HG03457 (cell line): ENCODE measurements at regions not wholly inside any gene's neighbourhood (a gene's known extent, or its start where the extent isn't known, plus 50 kb on each side); places are given as distances from the start of the nearest gene placed in this dataset.

Experiments used
- ATAC-seq: cut with Tn5 transposase; IDR thresholded peaks from one replicate; pipeline ENCODE4 v1.9.1; 2021; ENCODE audit warnings: moderate number of reproducible peaks; ENCODE audit not compliant: unreplicated experiment

DNA sequence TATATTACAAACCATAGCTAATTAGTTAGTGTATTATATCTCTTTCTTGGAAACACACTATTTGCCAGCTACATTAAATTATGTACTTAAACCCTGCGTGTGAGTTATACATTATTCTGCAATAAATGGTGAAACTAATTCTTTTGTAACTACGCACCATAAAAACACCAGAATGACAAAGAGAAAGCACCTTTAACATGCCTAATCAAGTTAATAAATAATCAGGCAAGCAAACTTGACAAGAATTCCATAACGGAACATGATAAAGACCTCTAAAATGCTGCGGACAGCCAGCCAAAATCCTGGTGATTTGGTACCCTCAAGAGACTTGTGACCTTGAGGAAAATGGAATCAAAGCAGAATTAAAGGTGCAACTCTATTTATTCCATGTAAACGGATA lies 375.3 kb upstream of the KITLG start:
- ATAC-seq: no peak

DNA sequence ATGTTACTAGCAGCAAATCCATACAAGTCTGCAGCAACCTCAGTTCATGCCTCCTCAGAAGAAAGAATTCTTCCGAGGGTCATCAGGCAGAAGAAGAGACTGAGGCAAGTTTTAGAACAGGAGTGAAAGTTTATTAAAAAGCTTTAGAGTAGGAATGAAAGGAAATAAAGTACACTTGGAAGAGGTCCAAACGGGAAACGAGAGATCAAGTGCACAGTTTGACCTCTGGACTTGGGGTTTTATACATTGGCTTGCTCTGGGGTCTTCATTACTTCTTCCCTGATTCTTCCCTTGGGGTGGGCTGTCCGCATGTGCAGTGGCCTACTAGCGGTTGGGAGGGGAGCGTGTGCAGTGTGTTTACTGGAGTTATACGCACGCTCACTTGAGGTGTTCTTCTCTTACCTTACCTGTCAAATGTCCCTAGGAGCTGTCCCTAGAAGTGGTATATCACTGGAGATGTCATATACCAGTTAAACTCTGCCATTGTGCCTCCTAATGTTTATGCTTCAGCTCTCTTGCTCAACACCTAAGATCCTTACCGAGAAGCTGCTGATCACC lies 372.8 kb upstream of the KITLG start:
- no peak for ATAC-seq

DNA sequence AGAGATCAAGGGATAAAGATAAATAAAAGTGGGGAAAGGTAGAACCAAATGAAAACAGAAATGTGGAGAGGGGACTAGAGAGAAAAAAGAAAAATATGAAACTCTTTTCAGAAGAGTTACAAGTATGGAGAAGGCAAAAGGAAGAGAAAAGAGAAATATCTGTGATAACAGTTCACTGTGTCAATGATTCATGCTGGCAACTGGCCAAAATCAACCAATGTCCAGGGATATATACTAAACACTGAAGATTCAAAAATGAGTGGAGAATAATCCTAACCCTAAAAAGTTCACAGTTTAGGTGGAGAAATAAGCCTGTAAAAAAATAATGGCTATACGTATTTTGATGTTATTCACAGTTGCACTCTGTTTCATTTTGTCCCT lies 372.3 kb upstream of the KITLG start:
- no peak for ATAC-seq

DNA sequence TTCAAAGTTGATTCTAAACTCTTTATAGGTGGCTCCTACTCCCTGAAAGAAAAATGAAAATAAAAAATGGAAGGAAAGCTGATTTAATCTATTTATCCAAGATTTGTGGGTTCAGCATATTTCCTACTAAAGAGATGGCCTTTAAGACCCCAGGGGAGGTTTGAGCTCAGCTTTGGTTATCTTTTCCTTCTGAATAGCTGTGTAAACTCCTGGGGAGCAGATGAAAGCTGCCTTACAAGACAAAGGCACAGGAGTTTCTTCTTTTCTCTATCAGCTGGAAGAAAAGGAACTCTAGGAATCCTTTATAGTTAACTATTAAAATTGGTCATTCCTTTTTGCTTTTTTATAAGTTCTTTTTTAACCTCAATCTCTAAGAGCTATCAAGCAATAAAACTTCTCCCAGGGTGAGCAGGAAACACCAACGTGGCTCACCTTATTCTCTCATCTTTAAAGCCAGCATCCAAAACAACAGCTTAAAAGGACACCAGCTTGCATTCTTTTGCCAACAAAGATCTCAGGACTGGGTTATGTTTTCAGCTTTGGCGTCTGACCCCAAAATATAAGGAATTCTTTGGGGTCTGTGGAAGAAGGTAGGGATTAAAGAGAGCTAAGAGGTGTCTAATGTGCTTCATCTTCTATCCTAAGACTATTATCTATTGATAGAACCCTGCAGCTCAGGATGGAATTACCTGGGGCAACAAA lies 371.7 kb upstream of the KITLG start:
- no peak for ATAC-seq

DNA sequence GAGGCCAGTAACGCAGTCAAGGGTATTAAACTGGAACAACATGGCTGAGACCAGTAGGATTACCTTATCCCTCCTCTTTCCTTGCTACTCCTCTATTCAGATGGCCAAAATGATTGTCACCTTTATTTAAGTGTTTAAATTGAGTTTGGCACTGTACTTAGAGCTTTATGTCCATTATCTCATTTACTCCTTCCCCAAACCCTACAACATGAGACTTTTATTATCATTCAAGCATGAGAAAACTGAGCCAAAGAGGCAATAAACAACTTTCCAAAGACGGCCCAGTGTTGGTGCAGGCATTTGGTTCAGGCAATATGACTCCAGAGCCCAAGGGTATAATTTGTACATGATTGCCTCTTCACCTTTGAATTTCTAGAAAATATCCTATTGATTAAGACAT lies 370.9 kb upstream of the KITLG start:
- no peak for ATAC-seq

DNA sequence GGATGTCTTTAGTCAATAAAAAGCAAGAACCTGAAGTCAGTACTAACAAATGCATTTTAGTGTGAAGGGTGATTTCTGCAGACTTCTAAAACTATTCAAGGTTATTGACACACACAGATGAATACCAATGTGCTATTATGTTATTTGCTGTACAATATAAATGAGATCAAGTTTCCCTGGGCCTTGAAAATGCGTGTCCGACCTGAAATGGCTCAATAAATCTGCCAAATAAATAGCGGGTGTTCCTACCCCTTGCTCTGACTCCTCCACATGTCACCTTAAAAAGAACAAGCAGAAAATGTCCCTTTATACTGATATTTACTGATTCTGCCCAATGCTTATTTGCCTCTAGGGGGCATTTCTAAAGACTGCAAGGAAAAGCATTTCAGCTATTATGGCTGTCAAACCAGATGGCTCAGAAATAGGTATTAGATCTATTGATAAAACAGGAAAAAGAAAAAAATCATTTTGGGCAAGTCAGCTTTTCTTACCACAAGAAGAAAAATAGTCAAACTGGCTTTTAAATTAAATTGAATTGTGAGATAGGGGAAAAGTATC lies 367.3 kb upstream of the KITLG start:
- ATAC-seq: no peak

DNA sequence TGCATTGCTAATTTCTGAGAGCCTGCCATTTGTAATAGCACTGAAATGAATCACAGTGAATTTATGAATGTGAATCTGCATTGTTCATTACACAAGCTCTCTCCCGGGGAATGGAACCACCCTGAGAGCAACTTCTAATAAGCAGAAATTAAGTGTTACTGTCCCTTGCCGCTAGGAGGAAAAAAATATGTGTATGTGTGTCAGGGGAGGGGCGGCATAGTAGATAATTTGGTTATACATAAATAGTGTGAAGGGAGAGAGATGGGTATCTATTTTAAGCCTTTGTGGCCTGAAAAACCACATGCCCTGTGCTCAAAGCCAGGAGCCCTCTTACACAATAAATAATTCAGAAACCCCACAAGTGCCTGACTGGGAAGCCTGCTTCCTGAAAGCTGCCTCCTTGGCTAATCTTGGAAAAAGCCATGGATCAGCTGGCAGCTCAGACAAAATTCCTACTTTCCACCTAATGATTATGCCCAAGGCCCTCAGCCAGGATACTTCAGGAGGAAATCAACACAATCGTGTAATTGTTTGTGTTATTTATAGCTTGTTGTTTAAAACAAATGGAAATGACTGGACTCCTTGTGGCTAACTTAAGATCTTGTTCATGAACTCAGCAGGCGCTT lies 366.2 kb upstream of the KITLG start:
- ATAC-seq: no peak

DNA sequence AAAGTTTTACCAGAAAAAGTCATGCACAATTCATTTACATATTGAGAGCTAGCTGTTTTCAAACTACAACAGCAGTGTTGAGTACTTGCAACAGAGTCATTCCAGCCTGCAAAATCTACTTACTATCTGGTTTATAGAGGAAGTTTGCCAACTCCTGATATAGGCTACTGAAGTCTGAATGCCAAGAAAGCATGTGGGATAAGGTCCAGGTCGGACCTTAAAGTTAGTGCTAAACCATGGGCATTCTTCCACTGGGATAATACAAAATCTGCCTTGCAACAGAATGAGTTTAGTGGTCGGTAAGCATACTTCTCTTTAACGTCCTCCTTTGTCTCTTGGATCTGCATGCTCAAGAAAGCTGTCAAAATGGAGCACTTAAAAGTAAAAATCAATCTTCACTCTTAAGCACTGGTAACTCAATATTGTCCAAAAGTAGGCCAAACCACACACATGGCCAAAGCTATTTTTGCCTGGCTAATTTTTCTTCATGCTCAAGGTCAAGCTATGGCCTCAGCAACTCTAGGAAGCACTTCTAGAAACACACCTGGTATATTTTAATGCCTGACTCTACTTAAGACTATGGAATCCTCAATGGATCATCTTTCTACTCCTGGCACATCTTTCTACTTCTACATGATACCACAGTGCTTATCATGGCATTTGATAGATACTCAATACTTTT lies 364.9 kb upstream of the KITLG start:
- ATAC-seq: no peak

DNA sequence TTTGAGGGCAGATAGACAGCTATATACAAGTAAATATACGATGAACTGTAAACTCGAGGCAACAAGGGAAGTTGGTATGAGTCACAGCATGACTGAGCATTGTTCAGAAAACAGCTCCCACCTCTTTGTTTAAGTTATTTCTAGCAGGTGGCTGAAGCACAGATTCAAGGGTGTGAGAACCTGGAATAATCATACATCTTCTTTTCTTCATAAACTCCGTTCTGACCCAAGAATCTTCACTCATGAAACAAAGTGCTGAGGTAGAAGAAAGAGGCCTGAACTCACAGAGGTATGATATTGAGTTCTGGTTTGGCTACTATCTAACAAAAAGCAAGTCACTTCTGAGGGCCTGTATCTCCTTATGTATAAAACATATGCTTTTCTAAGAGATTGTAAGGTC lies 364.1 kb upstream of the KITLG start:
- no peak for ATAC-seq

DNA sequence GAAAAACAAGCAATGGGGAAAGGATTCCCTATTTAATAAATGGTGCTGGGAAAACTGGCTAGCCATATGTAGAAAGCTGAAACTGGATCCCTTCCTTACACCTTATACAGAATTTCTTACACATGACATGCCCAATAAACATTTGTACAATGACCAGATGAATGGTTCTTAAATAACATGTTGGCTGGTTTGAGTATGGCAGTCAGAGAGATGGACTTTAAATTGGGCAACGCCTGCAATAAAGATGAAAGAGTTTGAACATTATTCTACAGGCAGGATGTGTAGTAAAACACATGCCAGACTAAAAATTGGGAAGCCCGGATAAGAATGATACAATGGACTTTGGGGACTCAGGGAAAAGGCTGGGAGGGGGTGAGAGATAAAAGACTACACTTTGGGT lies 360.6 kb upstream of the KITLG start:
- ATAC-seq: no peak

DNA sequence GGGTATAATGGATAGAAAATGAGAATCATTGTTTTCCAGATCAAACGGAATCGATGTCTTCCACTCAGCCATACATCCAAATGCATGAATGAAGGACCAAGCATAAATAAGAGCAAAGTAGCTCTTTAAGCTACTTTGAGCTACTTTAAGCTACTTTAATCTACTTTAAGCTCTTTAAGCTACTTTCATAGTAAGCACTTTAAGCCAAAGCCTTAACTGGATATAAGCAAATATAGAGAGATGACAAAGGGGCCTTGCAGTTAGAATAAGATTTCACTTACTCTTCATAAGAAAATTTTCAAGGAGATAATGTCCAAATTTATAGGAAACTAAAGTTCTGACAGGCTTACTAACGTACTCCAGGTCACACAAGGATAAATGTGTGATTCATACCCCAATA lies 355.6 kb upstream of the KITLG start:
- no peak for ATAC-seq

DNA sequence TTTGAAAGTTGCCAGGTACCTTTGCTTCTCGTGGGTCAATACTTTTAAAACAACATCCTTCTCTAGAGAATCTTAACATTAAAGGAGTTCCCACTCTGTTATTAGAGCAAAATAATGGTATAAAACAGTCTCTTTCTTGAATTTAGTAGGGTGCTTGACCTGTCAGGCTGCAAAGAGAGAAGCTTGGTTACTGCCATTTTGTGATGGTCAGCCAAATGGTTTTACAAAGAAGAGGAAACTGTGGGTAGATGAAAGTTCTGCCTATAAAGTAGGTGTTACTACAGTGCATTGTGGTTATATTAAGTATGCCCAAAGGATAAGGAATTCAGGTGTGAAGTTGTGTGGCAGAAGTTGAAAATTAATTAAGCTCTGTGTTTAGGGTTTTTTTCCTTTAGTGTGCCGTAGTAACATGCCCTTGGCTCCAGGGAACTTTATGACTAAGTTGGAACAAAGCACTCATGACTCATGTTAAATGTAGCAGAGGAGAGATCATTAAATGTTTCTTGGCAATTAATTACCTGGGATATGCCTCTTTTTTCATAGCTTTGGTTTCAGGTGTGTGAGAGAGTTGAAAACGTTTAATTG lies 354.0 kb upstream of the KITLG start:
- no peak for ATAC-seq

DNA sequence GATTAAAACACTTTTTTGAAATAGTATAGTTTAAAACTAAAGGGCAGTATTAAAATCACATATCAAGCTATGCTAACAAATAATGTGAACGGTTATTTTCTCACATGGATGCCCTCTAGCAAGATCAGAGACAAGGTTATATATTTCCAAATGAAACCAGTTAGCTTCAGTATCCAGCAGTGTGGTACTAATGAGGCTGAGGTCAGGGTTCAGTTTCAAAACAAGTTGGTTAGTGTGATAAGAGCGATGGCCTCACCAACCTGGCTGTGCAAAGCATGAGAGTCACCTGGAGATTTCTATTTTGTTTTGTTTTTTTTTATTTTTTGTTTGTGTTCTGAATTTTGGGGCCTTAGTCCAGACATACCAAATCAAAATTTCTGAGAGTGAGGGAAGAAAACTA lies 352.2 kb upstream of the KITLG start:
- no peak for ATAC-seq

DNA sequence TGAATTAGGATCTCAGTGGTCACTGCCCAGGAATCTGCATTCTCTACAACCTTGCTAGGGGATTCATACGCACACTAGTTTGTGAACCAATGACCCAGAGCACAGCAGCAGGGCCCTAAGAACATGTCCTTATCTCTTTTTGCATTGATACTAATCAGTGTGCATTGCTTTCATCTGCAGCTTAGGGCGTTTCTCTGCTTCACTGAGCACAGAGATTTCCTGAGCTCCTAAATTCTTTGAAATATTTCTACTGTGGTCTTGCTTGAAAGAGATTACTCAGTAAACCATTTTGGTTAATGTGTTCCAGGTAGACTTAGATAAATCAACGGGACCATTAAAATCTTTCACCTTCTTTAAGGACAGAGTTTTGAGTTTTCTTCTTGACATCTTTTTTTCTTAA lies 351.3 kb upstream of the KITLG start:
- ATAC-seq: no peak

DNA sequence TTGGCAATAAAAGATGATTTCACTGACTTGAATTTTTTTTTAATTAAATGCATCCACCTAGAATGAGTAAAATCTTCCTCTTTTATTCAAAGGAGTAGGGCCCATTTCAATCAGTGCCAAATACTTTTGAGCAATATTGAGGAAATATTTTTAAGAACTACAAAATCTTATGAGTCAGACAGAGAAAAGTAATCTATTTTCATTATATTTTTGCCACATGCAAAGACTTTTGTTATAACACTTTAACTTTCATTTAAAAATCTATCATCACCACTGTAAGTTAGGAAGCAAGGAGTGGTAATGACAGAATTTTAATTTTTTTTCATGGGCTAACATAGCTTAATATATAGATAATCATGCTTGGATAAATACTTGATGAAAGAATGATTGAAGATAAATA lies 345.2 kb upstream of the KITLG start:
- ATAC-seq: no peak

DNA sequence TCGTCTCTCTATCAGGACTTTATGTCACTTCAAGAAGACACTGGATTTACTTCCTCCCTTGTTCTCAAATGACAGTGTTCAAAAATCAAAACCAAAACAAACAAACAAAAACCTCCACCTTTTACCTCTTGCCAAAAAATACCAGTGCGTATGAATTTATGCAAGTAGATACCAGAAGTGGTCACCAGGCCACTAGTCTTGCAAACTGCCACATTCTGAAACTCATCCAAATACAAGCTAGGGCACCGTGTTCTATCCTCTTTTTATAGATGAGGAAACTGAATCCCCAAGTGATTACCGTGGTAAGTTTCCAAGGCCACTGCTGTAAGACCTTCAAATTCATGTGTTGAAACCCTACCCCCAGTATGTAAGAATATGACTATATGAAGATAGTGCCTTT lies 343.9 kb upstream of the KITLG start:
- no peak for ATAC-seq

DNA sequence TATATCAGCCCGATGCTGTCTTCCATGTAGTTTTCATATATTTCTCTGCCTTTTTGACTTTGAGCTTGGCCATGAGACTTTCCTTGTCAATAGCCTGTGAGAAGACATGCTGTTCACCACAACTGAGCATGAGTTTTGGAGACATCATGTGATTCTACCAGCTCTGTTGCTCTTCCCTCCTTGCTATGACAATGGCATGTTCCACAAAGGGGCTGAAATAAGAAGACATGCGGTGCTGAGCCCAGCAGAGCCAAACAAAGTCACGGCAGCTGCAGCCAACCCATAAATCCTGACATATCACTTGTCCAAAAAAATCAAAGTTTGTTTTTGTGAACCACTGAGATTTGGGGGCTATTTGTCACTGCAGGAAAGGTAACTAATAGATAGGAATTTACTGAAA lies 343.4 kb upstream of the KITLG start:
- no peak for ATAC-seq

DNA sequence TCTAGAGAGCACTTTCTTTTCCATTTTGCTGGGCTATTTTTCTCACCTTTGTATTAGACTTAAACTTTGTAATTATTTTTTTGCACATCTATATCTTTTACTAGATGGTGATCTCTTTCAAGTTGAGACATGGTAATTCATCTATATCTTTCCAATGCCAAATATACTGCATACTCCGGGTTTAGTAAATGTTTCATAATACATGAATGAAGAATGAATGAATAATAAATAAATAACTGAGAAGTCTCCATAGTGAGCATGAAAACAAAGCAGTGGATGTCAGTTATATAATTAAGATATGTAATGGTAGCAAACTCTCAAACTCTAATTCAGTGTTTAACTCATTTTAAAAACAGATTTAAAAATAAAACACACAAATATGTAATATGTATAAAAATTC lies 342.5 kb upstream of the KITLG start:
- ATAC-seq: no peak

DNA sequence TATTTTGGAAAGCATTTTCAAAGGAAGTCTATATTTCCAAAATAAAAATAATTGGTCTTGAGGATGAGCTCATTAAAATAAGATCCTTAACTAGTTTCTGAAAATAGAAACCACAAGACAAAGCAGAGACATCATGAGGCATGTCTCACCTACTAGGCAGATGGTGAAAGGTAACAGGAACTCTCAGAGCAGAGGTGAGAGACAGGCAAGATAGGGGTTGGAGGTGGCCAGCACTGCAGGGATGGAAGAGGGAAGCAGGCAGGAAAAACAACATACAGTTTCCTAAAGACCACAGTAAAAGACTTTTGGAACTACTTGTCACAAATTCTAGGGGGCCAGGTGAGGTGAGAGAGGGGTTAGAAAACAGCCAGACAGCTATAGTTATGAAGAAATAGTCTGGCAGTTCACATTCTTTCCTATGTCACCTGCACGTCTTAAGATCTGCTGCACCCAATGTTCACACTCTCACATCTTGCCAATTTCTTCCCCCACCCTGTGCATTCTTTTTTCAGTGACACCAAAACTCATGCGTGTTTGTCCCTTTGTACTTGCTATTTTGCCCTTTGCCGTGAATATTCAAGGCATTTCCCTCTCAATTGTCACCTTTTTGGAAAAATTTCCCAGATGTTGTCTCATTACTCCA lies 341.7 kb upstream of the KITLG start:
- no peak for ATAC-seq

DNA sequence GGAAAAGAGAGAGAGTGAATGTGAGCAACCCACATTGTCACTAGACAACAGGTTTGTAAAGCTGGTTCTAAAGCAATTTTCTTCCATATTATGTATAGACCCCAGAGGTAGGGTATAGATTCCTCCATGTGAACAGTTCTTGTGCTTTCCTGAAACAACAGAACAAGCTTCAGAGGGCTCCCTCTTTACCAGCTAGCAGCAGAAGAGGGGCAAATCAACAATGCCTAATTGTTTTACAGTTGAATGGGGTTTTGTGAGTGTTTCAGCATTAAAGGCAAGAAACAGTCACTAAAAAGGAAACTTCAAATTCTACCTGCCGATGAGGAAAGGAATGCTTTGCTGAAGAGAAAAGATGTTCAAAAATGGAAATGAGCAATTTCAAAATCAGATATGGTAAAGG lies 341.2 kb upstream of the KITLG start:
- ATAC-seq: no peak

DNA sequence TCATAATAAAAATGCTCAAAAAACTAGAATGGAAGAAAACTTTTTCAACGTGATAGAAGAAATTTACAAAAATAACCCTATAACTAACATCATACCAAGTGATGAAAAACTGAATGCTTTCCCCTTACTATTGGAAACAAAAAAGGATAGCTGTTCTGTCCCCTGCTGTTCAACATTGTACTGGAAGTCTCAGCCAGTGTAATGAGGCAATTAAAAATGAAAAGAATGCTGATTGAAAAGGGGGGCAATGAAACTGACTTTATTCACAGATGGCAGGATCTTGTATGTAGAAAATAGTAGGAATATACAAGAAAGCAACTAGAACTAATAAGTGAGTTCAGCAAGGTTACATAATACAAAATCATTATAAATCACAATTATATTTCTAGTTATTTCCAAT lies 337.9 kb upstream of the KITLG start:
- ATAC-seq: no peak
